Sciatic nerve (tissue), 2 donors: ENCODE measurements at regions not wholly inside any gene's neighbourhood (a gene's known extent, or its start where the extent isn't known, plus 50 kb on each side); places are given as distances from the start of the nearest gene placed in this dataset.

Source experiments
- ATAC-seq: fragments of 200-7000 bp; cut with Tn5 transposase; one replicate; pipeline ENCODE4 v1.9.1; 2020; ENCODE audit warnings: mild to moderate bottlenecking, moderate library complexity
- DNase-seq: peaks from one replicate; pipeline ENCODE4 v3.0.0-alpha.2; 2020; ENCODE audit warnings: low spot score
- intact Hi-C: fragments of 100-400 bp; cut with DNase I; formaldehyde crosslinking; loops from one replicate; pipeline ENCODE4 v1.14.2; 2022
- donor health status: DM: no; HTN: no; CAD: no.
- donor health status: DM: no; HTN: no; CAD: no.

GRCh38 chr15:95498961-95499360 lies 831.5 kb upstream of the NR2F2 start:
- no peak for DNase-seq
- intact Hi-C loops, result no loop called here

DNA sequence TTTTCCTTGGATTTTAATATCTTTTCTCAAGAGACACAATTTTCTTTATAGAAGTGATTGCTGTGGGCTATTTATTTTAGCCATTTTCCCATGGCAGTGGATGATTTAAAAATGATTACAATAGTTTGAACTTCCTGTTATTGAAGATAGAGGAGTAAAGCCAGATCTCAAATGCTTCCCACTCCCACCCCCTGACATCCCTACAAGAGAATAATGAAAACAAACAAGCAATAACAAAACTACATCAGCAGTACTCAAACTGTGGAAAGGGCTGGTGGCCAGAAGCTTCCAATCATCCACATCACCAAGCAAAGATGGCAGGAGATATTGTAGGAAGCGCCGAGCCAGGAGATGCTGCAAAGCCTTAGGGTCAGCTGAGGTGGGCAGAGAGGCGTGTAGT lies 831.1 kb upstream of the NR2F2 start:
- DNase-seq, result no peak
- no peak for ATAC-seq
- intact Hi-C loops, result no loop called here

More at GRCh38 chr15:95498961-95499360, 831.5 kb upstream of the NR2F2 start:
- ATAC-seq, result no peak

DNA sequence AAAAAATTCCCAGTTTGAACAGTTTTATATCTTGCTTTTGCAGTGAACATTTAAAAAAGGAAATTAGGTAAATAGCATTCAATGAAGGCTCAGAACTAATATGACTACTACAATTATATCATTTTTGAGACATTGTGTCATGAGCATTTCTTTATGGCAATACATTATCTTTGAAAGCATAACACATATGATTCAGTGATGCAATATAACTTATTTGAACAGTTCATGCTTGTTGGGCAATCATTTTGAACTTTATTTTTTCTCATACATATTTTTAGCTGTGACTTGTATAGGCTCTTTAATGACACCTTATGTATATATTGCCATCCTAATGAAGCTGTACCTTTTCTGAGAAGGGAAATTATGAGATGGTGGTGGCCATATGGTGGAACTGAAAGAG lies 828.6 kb upstream of the NR2F2 start:
- DNase-seq (no peak), ATAC-seq (no peak)
- intact Hi-C loops, result no loop called here

DNA sequence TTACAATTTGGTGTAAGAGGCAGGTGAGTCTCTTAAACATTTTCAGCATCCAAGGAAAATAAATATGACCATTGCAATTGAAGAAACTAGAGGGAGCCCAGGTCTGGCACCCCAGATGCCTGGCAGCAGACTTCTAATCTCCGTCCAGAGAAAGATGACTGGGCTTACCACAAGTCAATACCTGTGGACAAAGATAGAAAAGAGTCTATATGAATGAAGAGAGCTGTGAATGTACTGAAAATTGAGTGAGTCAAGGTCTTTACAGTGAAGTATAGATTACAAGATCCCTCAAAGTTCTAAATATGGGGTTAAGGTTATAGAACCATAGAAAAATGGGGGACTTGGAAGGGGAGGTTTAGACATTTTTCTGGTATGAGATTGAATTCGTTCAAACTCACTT lies 827.4 kb upstream of the NR2F2 start:
- no peak for DNase-seq
- intact Hi-C loops, result no loop called here
- ATAC-seq, result no peak

- no peak for DNase-seq
- intact Hi-C loops, result no loop called here
- no peak for ATAC-seq
Observed at GRCh38 chr15:95503640-95504225, 826.8 kb upstream of the NR2F2 start.

- no peak for ATAC-seq
- no peak for DNase-seq
- intact Hi-C loops, result no loop called here
Observed at GRCh38 chr15:95511671-95512070, 818.8 kb upstream of the NR2F2 start.

DNA sequence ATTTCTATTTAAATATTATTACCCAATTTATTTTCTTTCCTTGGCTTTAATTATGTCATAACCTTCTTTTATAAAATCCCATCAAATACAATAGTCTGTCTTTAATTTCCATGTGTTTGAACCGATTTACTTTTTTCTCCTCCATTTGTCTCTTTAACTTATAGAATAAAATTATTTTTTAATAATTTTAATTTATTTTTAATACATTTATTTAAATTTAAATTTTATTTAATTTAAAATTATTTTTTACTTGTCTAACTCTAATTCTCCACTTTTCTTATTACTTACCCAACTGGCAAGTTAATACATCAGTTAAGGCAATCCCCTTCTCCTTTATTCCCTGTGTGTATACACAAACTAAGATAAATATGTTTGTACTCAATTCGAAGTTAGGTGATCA lies 817.6 kb upstream of the NR2F2 start:
- no peak for DNase-seq
- intact Hi-C loops, result no loop called here
- ATAC-seq, result no peak

GRCh38 chr15:95519887-95520286 lies 810.6 kb upstream of the NR2F2 start:
- DNase-seq (no peak), ATAC-seq (no peak)
- intact Hi-C loops, result no loop called here

- DNase-seq, result no peak
- intact Hi-C loops, result no loop called here
- ATAC-seq, result no peak
Observed at GRCh38 chr15:95520511-95520910, 810.0 kb upstream of the NR2F2 start.

- DNase-seq (no peak), ATAC-seq (no peak)
- intact Hi-C loops, result no loop called here
Observed at GRCh38 chr15:95520922-95521321, 809.6 kb upstream of the NR2F2 start.

DNA sequence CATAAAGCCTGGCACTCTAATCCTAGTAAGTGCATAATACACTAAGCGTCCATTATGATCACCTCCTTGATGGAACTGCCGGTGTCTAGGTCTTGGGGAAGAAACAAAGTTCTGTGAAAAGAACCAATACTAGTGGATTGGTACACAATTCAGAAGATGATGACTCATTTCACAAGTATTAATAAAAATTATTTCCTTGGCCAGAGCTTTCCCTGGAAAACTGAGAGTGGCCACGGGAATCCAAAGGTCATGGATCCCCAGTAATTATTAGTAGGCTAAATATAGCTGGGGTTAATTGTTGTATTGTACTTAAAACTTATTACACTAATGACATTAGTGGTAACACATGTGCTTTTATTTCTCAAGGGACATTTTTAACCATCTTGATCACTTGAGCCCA lies 808.0 kb upstream of the NR2F2 start:
- DNase-seq (no peak), ATAC-seq (no peak)
- intact Hi-C loops, result no loop called here

- ATAC-seq (no peak), DNase-seq (no peak)
- intact Hi-C loops, result no loop called here
Observed at GRCh38 chr15:95528920-95529319, 801.6 kb upstream of the NR2F2 start.

- DNase-seq (no peak), ATAC-seq (no peak)
- intact Hi-C loops, result no loop called here
Observed at GRCh38 chr15:95536638-95537037, 793.9 kb upstream of the NR2F2 start.

GRCh38 chr15:95538693-95539092 lies 791.8 kb upstream of the NR2F2 start:
- no peak for ATAC-seq
- DNase-seq, result no peak
- intact Hi-C loops, result no loop called here

DNA sequence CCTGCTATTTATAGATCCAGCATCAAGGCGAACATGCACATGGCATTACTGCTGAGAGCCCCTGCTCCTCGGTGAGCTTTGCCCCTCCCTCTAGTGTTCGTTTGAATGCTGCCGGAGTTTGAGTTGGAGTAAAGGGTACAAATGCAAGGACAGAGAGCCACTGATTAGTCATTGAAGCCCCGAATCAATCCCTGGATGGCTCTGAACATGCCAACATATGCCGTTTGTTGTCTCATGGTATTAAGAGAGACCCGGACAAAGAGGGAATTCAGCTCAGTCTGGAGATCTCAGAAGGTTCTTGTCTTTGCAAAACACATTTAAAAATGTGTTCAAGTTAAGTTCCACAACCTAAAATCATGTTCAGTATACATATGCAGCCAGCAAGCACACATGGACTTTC lies 789.2 kb upstream of the NR2F2 start:
- no peak for ATAC-seq
- intact Hi-C loops, result no loop called here
- DNase-seq, result no peak

DNA sequence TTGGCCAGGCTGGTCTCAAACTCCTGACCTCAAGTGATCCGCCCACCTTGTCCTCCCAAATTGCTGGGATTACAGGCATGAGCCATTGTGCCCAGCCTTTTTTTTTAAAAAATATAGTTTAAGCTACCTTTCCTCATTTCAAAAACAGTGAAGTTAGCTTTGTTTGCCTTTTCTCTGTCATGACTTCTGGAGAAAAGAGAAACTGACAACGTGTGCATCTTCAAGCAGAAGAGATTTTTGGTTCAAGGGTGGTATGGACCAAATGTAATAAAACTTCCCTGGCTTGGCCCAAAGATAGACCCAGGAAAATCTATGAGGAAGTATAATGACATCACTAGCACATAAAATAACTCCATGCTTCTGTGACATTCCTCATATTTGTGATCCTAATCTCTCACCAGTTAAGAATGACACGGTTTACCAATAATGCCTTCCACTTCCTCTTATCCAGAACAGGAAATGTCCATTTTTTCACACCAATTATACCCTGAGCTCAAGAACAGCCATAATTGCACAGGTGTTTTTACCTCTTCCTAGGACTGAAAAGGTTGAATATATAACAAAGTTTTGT lies 781.2 kb upstream of the NR2F2 start:
- no peak for DNase-seq
- intact Hi-C loops, result no loop called here
- ATAC-seq, result no peak

DNA sequence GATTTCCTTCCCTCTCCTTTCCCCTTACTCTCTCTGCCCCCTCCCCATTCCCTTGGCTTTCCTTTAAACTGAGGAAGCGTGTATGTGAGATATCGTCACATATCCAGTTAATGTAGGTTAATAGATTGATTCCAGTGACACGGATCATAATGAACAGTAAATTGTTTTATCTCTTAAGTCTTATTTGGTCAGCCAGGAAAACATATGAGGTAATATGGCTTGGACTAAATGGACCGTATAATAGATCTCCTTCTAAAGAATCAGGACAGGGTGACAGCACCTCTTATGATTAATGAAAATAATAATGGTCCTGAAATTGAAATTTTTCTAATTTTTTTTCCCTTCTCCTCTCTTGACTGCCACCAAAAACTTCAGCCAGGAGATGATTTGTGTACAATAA lies 779.8 kb upstream of the NR2F2 start:
- DNase-seq (no peak), ATAC-seq (no peak)
- intact Hi-C loops, result no loop called here

DNA sequence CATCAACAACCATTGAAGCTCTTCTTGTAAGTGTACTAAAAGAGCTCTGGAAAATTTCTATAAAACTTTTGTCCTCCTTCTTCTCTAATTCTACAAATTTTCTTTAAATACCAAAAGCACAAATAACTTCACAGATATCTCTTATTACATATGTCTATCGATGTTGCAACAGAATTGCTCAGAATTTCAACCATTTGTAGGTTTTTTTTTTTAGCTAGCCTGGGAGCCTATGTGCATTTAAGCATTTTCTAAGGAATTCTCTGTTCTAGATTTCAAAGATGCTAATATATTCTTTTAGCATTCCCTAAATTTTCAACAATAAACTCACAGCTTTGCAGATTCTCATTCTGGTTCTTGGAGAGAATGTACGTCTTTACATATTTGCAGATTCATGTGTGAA lies 774.3 kb upstream of the NR2F2 start:
- no peak for DNase-seq
- intact Hi-C loops, result no loop called here
- no peak for ATAC-seq

DNA sequence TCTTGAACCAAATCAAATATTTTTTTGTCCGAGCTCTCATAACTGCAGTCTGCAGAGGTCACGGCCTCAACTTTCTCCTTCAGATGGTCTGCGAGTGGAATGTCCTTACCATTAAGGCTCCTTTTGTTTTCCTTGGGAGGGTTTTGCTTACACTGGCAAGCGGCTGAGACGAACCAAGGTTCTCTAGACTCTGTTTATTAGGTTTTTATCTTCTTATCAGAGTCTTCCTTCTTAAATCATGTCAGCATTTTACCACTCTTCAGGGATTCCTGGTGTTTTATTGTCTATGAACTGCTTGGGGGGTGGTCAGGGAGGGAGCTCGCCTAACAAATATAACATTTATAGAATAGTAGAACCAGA lies 773.7 kb upstream of the NR2F2 start:
- intact Hi-C loops, result no loop called here
- peak; percentile 64 for DNase-seq
- ATAC-seq, result peak; percentile 88

DNA sequence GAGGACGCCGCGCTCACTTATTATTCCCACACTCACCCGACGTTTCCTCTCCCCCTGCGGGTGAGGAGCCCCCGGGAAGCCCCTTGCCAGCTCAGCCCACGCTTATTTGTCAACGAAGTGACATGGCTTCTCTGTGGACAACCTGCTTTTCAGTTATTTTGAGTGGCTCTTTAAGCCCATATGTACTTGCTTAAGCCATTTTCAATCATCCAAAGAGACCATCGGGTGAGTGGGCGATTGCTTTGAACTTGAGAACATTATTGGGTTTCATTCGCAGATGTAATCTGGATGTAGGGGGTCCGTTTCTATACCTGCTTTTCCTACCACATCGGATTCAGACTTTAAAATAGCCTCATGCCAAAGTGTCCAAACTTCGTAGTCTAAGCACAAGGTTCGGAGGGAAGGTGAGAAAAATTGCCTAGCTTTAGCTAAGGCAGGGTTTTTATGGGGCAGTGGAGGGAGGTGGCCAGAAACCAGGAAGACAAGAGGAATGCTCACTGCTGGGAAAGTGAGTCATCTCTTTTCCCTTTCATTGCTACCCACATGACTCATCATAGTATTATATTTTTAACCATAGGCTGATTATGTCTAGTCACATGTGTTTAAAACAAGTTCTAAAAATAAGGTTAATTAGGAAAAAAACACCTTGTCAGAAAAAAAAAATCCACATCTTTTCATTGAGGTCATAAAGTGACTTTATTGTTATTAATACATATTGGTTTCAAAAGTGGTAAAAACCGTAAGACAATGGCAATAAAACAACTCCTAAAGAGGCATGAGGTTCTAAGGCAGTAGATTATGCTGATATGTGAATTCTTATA lies 773.1 kb upstream of the NR2F2 start:
- intact Hi-C loops, result no loop called here
- ATAC-seq (peak; percentile 95), DNase-seq (no peak)

- intact Hi-C loops, result no loop called here
- DNase-seq, result no peak
Observed at GRCh38 chr15:95558131-95558530, 772.4 kb upstream of the NR2F2 start.

More at GRCh38 chr15:95558131-95558530, 772.4 kb upstream of the NR2F2 start:
- no peak for ATAC-seq
